HG03095 (cell line): ENCODE measurements at regions not wholly inside any gene's neighbourhood (a gene's known extent, or its start where the extent isn't known, plus 50 kb on each side); places are given as distances from the start of the nearest gene placed in this dataset.
"Not testable (repeated sequence)": the region's sequence is repeated elsewhere in the genome, so short reads cannot be mapped to it uniquely, and the experiment has no call there.

ENCODE experiments used
- ATAC-seq: cut with Tn5 transposase; IDR thresholded peaks from one replicate; pipeline ENCODE4 v1.9.1; 2021; ENCODE audit warnings: moderate library complexity; ENCODE audit not compliant: unreplicated experiment

- ATAC-seq = no peak
Measured at GRCh38 chr17:77509089-77509488, 368.3 kb downstream of the SEC14L1 start.

GRCh38 chr17:77509599-77509998 is 368.8 kb downstream of the SEC14L1 start:
- no peak for ATAC-seq

DNA sequence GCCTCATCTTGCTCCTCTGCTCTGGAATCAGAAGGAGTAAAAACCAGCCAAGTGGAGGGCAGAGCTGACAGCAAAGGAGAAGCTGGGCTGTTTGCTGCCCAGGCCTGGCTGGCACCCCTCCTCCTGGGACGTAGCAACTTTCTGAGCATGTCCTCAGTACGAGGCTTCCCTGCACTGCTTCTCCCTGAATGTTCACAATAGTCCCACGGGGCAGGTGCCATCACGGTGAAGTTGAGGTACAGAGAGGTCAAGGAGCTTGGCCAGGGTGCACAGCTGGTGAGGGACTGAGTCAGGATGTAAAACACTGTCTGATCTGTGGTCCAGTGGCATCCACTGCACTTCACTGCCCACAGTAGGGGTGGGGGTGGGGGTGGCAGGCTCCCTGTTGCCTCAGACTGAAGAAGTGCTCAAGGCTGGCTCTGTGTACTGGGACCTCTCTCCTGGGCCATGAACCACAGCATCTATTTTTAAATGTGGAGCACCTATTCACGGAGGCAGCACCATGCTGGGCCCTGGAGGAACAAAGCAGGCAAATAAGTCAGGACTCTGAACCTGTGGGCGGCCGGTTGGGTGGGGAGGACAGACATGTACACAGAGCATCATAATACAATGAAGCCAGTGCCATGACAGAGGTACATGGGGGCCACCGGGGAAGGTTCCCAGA is 369.5 kb downstream of the SEC14L1 start:
- ATAC-seq = no peak

DNA sequence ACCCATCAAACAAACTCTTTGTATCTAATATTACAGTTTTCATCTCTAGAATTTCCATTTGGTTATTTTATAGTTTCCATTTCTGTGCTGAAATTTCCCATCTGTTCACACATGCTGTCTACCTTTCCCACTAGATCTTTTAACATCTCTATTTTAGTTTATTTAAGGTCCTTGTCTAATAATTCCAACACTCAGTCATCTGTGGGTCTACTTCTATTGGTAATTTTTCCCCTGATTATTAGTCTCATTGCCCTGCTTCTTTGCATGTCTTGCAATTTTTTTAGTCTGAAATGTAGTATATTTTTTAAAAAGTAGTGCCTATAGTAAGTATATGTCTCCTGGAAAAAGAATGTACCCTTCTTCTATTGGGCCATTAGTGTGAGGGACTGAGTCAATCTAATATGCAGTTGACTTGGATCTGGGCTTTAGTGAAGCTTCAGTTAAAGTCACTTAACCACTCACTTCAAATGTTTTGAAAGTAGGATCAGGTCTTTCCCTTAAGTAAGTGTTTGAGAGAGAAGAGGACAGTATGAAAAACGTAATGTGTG is 370.8 kb downstream of the SEC14L1 start:
- ATAC-seq = no peak

DNA sequence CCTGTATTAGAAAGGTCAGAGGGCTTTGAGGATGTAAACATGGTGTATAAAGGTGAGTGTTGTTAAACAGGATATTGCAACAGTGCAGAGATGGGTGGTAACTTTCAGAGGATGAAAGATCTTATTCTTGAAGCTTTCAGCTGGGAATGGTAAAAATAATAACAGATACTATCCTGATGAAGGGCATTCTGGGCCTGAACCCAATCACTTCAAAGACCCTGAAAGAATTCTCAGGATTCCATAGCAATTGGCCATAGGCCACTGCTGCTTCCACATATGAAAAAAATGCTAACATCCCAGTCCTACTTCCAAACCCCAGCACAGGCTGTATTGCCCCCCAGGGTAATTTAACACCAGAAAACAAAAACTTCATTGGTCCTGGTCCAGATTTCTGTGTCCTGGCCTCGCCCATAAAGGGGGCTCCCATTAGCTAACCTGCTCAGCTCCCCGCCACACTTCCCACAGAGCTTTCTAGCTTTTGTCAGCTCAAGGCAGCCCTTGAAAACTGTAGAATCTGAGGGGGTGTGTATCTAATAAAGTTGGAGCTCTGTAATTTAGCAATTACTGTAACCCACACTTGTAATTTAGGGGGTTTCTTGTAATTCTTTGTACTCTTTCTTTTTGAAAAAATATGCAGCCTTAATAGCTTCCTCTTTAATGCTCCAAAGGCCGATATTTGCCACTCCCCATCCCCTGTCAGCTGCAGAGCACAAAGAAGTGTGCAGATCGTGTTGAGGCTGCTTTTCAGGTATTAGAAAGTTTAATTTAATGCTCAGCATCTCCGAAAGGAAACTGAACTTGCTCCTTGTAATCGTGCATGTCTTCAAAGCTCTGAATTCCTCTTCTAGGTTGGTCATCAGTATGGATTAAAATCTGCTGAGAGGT is 371.5 kb downstream of the SEC14L1 start:
- ATAC-seq = no peak

DNA sequence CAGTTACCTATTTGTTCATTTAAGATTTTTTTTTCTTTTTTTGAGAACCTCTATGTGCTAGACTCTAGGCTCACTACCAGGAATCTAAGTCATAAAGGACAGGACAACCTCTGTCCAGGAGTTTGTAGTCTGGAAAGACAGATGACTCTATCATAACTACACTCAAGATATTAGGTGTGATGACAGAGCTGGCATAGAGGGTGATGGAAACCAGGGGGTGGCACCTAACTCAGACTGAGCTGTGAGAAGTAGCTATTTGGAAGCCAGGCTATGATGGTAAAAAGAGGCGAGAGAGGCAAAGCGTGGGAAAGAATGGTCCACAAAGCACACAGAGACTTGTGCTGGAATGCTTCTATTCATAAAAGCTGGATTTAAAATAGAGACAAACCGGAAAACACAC is 372.3 kb downstream of the SEC14L1 start:
- no peak for ATAC-seq

GRCh38 chr17:77515227-77515626 is 374.5 kb downstream of the SEC14L1 start:
- no peak for ATAC-seq

DNA sequence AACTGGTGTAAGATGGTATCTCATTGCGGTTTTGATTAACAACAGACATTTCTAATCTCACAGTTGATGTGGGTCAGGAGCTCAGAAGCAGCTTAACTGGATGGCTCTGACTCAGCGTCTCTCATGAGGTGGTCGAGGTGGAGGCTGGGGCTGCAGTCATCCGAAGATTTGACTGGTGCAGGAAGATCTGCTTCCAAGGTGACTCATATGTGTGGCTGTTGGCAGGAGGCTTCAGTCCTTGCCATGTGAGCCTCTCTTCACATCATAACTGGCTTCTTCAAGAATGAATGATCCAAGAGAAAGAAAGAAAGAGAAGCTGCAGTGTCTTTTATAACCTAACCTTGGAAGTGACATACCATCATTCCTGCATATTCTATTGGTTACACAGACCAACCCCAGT is 376.1 kb downstream of the SEC14L1 start:
- ATAC-seq = no peak

- ATAC-seq = no peak
Measured at GRCh38 chr17:77521076-77521475, 380.3 kb downstream of the SEC14L1 start.

- no peak for ATAC-seq
Measured at GRCh38 chr17:77523540-77523939, 382.8 kb downstream of the SEC14L1 start.

GRCh38 chr17:77526259-77526711 is 385.5 kb downstream of the SEC14L1 start:
- no peak for ATAC-seq

DNA sequence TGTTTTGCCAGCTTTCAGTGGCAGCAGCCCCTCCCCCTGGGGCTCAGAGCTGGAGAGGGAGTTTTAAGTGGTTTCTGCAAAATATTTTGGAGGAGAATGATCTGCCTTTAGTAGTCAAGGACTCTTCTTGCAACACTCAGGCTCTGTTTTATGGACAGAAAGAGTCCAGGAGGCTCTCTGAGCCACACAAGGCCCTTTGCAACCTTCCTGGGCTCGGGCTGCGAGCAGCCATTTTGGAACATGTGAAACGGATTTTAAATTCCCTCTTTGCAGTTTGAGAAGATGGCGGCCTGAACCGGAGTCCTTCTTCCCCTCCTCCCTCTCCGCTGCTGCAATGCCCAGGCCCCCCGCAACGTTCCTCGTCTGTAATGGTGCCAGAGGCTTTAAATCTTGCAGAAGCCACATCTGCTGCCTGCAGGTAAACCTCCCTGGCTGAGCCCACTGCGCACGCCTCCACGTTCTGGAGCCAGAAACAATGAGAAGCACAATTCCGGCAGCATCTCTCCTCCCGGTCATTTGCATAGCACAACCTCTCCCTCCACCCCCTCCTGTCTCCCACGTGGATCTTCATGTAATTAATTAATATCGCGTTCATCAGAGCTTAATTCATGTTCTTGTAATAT is 386.1 kb downstream of the SEC14L1 start:
- ATAC-seq = no peak

DNA sequence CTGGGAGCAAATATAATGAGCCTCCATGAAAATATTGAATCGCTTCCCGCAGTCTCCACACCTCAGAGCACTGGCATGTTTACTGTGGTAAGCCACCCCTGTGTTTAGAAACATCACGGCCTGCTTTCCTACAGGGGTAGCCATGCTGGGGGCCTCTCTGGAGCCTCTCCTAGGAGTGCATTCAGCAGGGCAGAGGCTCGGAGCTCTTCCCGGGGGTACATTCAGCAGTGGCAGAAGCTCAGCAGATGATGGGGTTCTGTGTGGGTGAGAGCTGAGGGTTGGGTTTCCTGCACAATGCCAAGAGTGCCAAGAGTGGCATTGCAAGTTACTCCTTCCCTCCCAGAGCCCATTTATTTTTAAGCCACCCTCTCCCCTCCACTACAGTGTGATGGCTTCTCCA is 386.6 kb downstream of the SEC14L1 start:
- no peak for ATAC-seq

GRCh38 chr17:77527836-77528505 is 387.2 kb downstream of the SEC14L1 start:
- no peak for ATAC-seq

- no peak for ATAC-seq
Measured at GRCh38 chr17:77528516-77529327, 388.0 kb downstream of the SEC14L1 start.

- no peak for ATAC-seq
Measured at GRCh38 chr17:77529328-77529650, 388.5 kb downstream of the SEC14L1 start.

DNA sequence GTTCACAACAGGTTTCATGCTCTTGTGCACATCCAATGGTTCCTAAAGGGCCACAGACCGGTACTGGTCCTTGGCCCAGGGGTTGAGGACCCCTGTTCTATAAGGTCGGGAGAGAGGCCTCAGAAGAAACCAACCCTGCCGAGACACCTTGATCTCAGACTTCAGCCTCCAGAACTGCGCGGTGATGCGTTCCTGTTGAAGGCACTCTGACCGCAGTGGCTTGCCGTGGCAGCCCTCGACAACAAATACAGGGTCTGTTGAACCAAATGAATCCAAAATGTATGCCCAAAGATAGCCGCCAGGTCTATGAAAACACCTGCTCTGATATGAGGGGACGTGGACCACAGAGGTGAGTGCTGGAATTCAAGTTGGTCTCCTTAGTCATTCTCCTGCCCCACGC is 389.8 kb downstream of the SEC14L1 start:
- no peak for ATAC-seq

DNA sequence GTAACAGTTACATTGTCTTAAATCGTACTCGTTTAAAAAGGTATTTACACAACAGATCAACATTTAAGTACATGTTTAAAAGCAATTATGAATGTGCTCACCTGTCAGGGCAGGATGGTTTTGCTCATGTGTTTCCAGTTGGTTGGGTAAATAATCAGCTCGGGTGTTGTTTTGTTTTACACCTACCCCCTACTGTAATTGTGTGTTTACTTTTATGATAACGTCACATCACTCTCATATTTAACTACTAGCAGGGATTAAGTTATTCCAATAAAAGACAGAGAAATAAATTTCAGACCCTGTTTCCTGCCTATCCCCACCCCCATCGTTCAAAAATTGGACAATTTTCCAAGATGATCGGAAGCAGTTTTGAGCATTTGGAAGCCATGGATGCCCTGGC is 390.2 kb downstream of the SEC14L1 start:
- no peak for ATAC-seq

- no peak for ATAC-seq
Measured at GRCh38 chr17:77531641-77532040, 390.9 kb downstream of the SEC14L1 start.

DNA sequence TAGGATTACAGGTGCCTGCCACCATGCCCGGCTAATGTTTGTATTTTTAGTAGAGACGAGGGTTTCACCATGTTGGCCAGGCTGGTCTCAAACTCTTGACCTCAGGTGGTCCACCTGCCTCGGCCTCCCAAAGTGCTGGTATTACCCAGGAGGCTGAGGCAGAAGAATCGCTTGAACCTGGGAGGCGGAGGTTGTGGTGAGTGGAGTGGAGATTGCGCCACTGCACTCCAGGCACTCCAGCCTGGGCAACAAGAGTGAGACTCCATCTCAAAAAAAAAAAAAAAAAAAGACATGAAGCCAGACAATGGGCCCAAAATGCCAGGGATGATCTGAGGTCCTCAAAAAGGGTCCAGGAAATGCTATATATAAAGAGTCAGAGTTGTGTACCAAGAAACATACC is 392.9 kb downstream of the SEC14L1 start:
- ATAC-seq = not testable (repeated sequence)
